Transverse colon (tissue), 4 donors: ENCODE measurements at regions not wholly inside any gene's neighbourhood (a gene's known extent, or its start where the extent isn't known, plus 50 kb on each side); places are given as distances from the start of the nearest gene placed in this dataset.

ENCODE experiments used
- DNase-seq: peaks from one replicate; pipeline ENCODE4 v3.0.0-alpha.2; 2019
- H3K27ac ChIP-seq, 4 donors: fragments of 200-600 bp; sonication (generic); 2 replicates each; pipeline ENCODE4 v1.5.1; 2016 to 2018; ENCODE audit warnings: inconsistent platforms in 4 of 4
- H3K27me3 ChIP-seq: fragments of 200-600 bp; sonication (generic); 2 replicates; pipeline ENCODE4 v1.5.1; 2017; ENCODE audit warnings: inconsistent platforms
- H3K36me3 ChIP-seq, 4 donors: fragments of 200-600 bp; sonication (generic); 2 replicates each; pipeline ENCODE4 v1.5.1; 2017 to 2019; ENCODE audit warnings: inconsistent platforms in 4 of 4
- H3K4me1 ChIP-seq, 4 donors: fragments of 200-600 bp; sonication (generic); 2 replicates each; pipeline ENCODE4 v1.5.1; 2017 to 2020; ENCODE audit warnings: inconsistent platforms in 4 of 4
- H3K4me3 ChIP-seq, 4 donors: fragments of 200-600 bp; sonication (generic); 1 replicate in 1 of 4; 2 replicates in 3 of 4; pipeline versions ENCODE4 v1.5.1 to v1.6.1; 2017 to 2019; ENCODE audit warnings: inconsistent platforms in 4 of 4
- H3K9me3 ChIP-seq, 2 donors: fragments of 200-600 bp; sonication (generic); 2 replicates each; pipeline ENCODE4 v1.5.1; 2017 to 2019; ENCODE audit warnings: inconsistent platforms in 2 of 2
- EP300 ChIP-seq: sonication (generic); formaldehyde crosslinking; IDR thresholded peaks from one replicate; pipeline ENCODE4 v1.6.1; 2017; ENCODE audit warnings: antibody characterized with exemption, low read depth
- POLR2A ChIP-seq: fragments of 450-650 bp; IDR thresholded peaks from one replicate; pipeline ENCODE4 v1.6.1; 2016; ENCODE audit warnings: antibody characterized with exemption, mild to moderate bottlenecking, moderate library complexity
- POLR2AphosphoS5 ChIP-seq, 3 donors: sonication (generic); formaldehyde crosslinking; IDR thresholded peaks; one replicate each; pipeline ENCODE4 v1.6.1; 2016; ENCODE audit warnings: antibody characterized with exemption in 3 of 3
- WGBS, 2 donors: methylation state at CpG; one replicate each; pipeline ENCODE4 v1.1.5; 2018; ENCODE audit warnings: low coverage in 1 of 2; 5-methylcytosine and 5-hydroxymethylcytosine counted together
- in situ Hi-C, 4 donors: fragments of 200-750 bp; cut with MboI; loops; one replicate each; pipeline versions ENCODE4 v1.15.0 to v1.15.1; 2017; ENCODE audit warnings: low sequenced_read_pairs in 3 of 4, low pct_ligation_motif_present in 1 of 4, low pct_unique_long_range_greater_than_20kb in 1 of 4
- intact Hi-C: fragments of 100-400 bp; cut with DNase I; formaldehyde crosslinking; loops from one replicate; pipeline ENCODE4 v1.15.1; 2023; ENCODE audit warnings: low total_unique reads
- TF ChIP-seq, protein P1 (sequence below), 5 experiments: fragments of 200-600 bp in 3 of 5; fragments of 450-650 bp in 2 of 5; sonication (generic) in 3 of 5; IDR thresholded peaks; 1 replicate in 2 of 5; 2 replicates in 3 of 5; pipeline ENCODE4 v1.5.1; 2016 to 2017; ENCODE audit warnings: antibody characterized with exemption in 5 of 5, inconsistent platforms in 3 of 5, mild to moderate bottlenecking in 2 of 5, moderate library complexity in 1 of 5

DNA sequence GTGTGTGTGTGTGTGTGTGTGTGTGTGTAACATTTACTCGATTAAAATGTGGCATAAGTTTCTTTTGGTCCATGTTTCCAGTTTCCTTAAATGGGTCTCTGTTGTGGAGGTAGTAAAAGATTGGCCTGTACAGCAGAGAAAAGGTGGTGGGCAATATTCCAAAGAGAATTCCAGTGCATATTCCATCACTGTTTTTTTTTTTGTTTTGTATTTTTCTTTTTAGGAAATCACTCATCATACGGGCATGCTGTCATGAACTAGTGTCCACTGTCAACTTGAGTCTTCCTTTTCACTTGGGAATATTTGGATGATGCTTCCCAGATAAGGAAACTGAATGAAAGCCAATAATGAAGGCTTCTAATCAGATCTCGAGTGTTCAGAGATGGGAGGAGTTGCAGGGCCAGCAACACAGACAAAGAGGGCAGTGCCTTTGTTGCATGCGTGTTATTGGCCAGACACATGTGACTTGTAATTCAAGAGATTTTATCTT lies 95.2 kb upstream of the PDGFD start:
- intact Hi-C loops = no loop called here
- H3K9me3 ChIP-seq = no peaks in the 10 kb centered on the region
- TF ChIP-seq EP300 (no peak), POLR2AphosphoS5 (IDR thresholded peaks at IDR 0.05) (no peak), POLR2A (no peak)
- TF ChIP-seq, protein P1, sequence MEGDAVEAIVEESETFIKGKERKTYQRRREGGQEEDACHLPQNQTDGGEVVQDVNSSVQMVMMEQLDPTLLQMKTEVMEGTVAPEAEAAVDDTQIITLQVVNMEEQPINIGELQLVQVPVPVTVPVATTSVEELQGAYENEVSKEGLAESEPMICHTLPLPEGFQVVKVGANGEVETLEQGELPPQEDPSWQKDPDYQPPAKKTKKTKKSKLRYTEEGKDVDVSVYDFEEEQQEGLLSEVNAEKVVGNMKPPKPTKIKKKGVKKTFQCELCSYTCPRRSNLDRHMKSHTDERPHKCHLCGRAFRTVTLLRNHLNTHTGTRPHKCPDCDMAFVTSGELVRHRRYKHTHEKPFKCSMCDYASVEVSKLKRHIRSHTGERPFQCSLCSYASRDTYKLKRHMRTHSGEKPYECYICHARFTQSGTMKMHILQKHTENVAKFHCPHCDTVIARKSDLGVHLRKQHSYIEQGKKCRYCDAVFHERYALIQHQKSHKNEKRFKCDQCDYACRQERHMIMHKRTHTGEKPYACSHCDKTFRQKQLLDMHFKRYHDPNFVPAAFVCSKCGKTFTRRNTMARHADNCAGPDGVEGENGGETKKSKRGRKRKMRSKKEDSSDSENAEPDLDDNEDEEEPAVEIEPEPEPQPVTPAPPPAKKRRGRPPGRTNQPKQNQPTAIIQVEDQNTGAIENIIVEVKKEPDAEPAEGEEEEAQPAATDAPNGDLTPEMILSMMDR (IDR thresholded peaks at IDR 0.05) = no peak
- in situ Hi-C loops = no loop called here
- no peaks in the 10 kb centered on the region for H3K4me1 ChIP-seq
- no peak overlapping the region for H3K4me3 ChIP-seq
- no peaks in the 10 kb centered on the region for H3K36me3 ChIP-seq
- H3K27me3 ChIP-seq = no peaks in the 10 kb centered on the region
- no peak for DNase-seq
- WGBS, 2 donors = 68 to 80% methylated on average over 4 of the region's 4 CpGs
- no peak overlapping the region for H3K27ac ChIP-seq

DNA sequence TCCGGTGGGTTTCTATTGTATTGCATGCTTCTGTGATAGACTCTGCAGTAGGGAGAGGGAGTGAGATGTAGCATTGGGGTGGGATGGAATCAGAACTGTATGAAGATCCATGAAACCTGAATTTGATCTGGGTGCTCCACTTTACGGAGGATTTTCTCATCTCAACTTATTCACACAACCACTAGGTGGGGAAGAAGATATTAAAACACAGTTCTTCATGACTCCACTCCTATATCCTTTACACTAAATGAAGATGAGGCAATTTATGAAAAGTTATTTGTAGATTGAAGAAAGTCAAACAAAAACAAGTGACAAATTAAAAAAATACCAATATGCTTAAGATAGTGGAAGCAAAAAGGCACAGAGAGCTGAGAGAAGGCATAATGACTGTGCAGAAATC lies 92.6 kb upstream of the PDGFD start:
- Histone ChIP-seq H3K27ac (no peak overlapping the region), H3K4me3 (no peak overlapping the region), H3K27me3 (no peaks in the 10 kb centered on the region), H3K4me1 (no peaks in the 10 kb centered on the region), H3K36me3 (no peaks in the 10 kb centered on the region), H3K9me3 (no peaks in the 10 kb centered on the region)
- 63 to 80% methylated on average over 2 of the region's 2 CpGs for WGBS, 2 donors
- no peak for DNase-seq
- intact Hi-C loops = no loop called here
- no peak for TF ChIP-seq EP300
- TF ChIP-seq POLR2A = no peak
- TF ChIP-seq, protein P1 (IDR thresholded peaks at IDR 0.05) = no peak
- TF ChIP-seq POLR2AphosphoS5 (IDR thresholded peaks at IDR 0.05) = no peak
- in situ Hi-C loops = no loop called here

DNA sequence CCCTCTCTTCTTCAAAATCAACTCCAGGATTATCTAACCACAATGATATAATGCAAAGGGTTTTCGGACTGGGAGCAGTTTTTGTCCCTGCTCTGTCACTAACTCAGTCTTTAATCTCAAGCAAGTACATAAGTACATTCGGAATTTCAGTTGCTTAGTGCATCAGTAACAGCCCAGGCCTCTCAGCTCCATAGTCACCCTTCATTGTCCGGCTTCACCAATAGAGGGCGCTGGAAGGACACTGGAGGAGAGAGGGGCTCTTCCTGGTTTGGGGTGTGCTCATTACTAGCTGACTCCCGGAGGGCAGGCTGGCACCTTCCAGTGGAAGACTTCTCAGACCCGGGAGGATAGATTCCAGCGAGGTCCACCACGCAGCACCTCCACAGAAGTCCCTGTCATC lies 90.4 kb upstream of the PDGFD start:
- intact Hi-C loops (no loop called here), in situ Hi-C loops (no loop called here)
- no peak overlapping the region for H3K27ac ChIP-seq
- no peaks in the 10 kb centered on the region for H3K4me1 ChIP-seq
- H3K36me3 ChIP-seq = no peaks in the 10 kb centered on the region
- no peak overlapping the region for H3K4me3 ChIP-seq
- no peak for DNase-seq
- no peak for TF ChIP-seq EP300
- TF ChIP-seq POLR2A = no peak
- TF ChIP-seq, protein P1 (IDR thresholded peaks at IDR 0.05) = peak in 1 of 5 experiments; percentile 23
- no peak for TF ChIP-seq POLR2AphosphoS5 (IDR thresholded peaks at IDR 0.05)
- 43 to 48% methylated on average over 3 to 8 of the region's 8 CpGs for WGBS, 2 donors
- no peaks in the 10 kb centered on the region for H3K27me3 ChIP-seq
- no peaks in the 10 kb centered on the region for H3K9me3 ChIP-seq

DNA sequence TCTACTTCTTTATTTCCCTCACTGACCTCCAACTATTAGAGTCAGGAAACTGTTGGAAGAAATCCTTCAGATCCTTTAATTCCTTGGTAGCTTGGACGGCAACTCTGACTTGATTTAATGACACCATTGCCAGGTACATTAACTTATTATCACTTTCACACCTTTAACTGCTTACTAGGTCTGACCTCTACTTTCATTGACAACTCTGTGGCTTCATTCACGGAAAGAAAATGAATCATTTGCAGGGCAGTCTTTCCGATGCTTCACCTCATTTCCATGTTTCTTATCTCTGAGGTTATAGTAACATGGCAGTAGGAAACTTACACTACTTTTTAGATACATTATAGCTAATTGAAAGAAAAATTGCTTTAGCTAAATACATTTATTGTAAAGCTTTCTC lies 82.6 kb upstream of the PDGFD start:
- no peaks in the 10 kb centered on the region for H3K4me1 ChIP-seq
- H3K27me3 ChIP-seq = no peaks in the 10 kb centered on the region
- H3K36me3 ChIP-seq = no peaks in the 10 kb centered on the region
- WGBS, 2 donors = 51 to 67% methylated on average over 3 of the region's 3 CpGs
- in situ Hi-C loops = no loop called here
- intact Hi-C loops = no loop called here
- TF ChIP-seq, protein P1 (IDR thresholded peaks at IDR 0.05) = no peak
- TF ChIP-seq POLR2AphosphoS5 (IDR thresholded peaks at IDR 0.05) (no peak), POLR2A (no peak), EP300 (no peak)
- no peak overlapping the region for H3K27ac ChIP-seq
- H3K9me3 ChIP-seq = no peaks in the 10 kb centered on the region
- no peak overlapping the region for H3K4me3 ChIP-seq
- DNase-seq = no peak
